Hematopoietic multipotent progenitor cell treated with erythropoietin and hydrocortisone succinate and interleukin-3 and kit ligand, for 6 days (in vitro differentiated cells): ENCODE measurements at regions not wholly inside any gene's neighbourhood (a gene's known extent, or its start where the extent isn't known, plus 50 kb on each side); places are given as distances from the start of the nearest gene placed in this dataset.
A peak's percentile ranks its signal among the peaks of the same experiment; 100 is the strongest.
"Not testable (repeated sequence)": the region's sequence is repeated elsewhere in the genome, so short reads cannot be mapped to it uniquely, and the experiment has no call there.

Experiments
- DNase-seq: peaks from one replicate; pipeline ENCODE4 v3.0.0-alpha.2; 2015

DNA sequence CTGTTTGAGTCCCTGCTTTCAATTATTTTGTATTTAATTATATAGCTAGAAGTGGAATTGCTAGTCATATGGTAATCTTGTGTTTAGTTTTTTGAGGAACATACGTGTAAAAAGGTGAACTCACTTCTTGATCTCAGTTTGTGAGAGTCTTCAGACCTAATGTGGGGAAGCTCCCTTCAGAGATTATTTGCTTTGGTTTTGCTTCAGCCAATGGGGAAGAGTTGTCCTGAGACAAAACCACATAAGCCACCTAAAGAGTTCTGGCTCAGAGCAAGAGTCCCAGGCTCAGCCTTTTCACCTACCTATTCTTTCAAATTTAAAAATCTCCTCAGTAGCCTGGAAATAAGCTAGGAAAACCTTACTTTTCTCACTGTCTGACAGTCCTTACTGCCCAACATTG lies 138.4 kb downstream of the UCK2 start:
- no peak for DNase-seq

DNA sequence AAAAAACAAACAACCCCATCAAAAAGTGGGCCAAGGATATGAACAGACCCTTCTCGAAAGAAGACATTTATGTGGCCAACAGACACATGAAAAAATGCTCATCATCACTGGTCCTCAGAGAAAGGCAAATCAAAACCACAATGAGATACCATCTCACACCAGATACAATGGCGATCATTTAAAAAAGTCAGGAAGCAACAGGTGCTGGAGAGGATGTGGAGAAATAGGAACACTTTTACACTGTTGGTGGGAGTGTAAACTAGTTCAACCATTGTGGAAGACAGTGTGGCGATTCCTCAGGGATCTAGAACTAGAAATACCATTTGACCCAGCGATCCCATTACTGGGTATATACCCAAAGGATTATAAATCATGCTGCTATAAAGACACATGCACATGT lies 142.0 kb downstream of the UCK2 start:
- DNase-seq, result not testable (repeated sequence)

DNA sequence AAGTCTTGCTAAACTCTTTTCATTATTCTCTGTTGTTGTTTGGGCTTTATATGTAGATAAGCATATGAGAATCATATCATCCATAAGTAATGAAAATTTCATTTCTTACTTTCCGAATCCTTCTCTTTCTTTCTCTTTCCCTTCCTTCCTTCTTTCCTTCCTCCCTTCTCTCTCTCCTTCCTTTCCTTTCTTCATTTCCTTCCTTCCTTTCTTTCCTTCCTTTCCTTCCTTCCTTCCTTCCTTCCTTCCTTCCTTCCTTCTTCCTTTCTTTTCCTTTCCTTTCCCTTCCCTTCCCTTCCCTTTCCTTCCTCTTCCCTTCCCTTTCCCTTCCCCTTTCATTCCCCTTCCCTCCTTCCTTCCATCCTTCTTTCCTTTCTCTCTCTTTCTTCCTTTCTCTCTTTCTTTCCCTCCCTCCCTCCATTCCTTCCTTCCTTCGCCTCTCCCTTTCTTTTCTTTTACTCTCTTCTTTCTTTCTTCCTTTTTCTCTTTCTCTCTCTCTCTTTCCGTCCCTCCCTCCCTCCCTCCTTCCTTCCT lies 147.3 kb downstream of the UCK2 start:
- no peak for DNase-seq

DNA sequence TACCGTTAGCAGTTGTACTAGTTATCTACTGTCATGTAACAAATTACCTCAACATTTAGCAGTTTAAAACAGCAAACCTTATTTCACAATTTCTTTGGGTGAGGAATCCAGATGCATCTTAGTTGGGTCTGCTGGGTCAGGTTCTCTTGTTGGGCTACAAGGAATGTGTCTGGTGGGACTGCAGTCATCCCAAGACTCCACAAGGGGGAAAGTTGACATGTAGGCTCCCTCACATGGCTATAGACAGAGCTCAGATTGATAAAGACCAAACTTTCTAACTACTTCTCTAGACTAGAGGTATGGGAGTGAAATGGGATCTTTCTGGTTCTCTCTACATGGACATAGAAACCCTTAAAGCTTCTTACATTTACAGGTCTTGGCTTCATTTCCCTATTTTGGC lies 160.9 kb downstream of the UCK2 start:
- no peak for DNase-seq

DNA sequence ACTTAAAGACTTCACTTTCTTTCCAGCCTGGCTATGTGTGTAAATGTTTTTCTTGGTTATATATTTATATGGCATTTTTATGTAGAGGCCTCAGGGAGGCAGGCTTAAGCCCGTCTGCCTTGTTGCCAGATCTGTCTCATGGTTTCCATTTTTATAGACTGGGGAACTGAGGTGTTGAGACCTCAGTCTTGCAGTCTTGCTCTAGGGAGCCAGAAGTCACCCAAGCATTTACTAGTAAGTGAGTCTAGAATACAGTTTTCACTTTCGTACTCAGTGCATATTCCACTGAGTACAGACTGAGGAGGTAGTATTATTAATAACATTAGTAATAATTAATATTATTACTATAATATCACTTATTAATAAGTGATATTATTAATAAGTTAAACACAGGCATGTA lies 161.4 kb downstream of the UCK2 start:
- DNase-seq, result no peak

DNA sequence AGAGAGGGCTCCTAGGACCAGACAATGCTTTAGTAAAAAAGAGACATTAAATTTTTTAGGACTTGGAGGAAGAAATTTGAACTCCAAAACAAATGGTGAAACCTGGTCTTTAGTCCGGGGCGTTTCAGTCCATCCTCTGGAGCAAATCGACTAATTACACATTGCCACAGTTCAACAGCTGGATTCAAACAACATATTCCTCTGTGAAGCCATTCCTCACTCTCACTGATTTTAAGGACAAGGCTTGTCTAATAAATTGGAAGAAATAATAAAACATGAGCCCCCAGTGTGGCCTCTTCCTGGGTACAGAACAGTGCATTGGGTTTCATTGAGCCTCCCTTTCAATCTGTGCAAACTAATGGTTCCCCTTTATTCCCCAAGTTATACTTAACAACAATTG lies 165.1 kb downstream of the UCK2 start:
- no peak for DNase-seq

DNA sequence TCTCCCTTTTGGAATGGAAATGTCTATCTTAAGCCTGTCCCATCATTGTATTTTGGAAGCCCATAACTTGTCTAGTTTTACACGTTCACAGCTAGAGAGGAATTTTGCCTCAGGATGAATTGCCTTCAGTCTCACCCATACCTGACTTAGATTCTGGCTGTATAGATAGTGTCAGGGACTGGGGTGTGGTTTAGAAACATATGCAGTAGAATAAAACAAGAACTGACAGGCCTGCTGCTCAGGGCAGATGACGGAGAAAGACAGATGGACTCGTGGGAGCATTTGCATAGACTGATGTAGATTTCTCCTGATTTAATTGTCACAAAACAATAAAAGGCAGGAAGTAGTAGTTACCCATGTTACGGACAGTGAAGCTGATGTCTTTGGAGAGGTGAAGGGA lies 166.7 kb downstream of the UCK2 start:
- DNase-seq, result no peak

DNA sequence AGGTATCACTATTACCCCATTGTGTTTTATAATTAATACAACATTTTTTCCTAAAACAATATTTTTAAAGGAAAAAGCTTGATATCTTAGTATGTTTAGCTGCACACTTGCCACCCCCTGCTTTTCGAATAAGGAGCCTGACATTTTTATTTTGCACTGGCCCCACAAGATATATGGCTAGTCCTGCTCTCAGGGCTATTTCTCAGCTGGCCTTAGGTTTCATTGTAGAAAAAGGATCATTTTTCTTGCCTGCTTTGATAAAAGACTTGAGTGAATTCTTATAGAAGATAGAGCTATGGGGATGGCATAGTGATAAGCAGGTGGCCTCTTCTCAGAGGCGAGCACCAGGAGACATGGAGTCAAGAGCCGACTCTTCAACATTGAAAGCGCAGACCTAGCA lies 167.0 kb downstream of the FAM78B start:
- DNase-seq, result no peak

DNA sequence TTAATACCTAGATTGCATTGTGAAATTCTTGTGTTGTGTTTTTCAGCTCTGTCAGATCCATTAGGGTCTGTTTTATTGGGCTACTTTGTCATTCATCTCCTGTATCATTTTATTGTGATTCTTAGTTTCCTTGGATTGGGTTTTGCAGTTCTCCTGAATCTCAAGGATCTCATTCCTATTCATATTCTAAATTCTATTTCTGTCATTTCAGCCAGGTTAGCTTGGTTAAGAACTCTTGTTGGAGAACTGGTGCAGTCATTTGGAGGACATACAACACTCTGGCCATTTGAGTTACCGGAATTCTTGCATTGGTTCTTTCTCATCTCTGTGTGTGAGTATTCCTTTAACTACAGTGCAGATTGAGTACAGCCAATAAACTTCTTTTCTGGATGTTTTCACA lies 159.6 kb downstream of the FAM78B start:
- DNase-seq, result no peak

DNA sequence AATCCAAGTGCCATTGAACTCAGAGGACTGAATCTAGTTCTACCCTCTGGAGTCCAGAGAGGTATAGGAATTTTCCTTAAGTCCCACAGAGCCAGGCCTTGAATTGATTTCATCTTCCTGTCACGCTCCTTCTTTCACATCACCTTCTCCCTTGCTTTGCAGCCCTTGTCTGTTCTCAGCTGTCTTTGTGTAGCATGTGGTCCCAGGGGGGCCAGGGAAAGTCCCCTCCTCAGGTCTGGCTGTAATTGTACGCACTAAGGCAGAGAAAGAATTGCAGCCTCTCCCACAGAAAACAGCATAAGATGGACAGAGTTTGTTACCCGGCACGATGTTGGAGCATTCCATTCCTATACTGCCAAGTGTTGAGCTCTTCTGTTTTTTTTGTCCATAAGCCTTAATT lies 153.6 kb downstream of the FAM78B start:
- DNase-seq, result no peak

DNA sequence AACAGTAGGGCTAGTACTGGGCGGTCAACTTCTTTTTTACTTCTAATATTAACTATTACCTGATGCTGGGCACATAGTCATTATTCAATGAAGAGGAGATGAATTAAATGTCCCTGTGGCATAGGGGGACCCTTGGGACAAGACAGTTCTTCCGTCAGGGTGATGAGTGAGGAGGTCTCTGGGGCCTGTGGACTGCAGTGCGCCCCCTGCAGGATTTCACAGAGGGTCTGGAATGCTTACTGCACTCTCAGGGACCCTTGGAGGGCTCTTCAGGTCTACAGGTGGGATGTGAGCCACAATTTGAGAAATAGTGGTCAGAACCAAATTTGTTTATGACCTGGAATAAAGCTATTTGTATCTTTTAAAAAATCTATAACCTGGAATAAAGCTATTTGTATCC lies 149.4 kb downstream of the FAM78B start:
- peak; percentile 5 for DNase-seq
